BLaER1 treated with 17β-estradiol and CSF1 and Interleukin-3, amounts not matched to agents 10 nM and 100 nM (cell line): ENCODE measurements at regions not wholly inside any gene's neighbourhood (a gene's known extent, or its start where the extent isn't known, plus 50 kb on each side); places are given as distances from the start of the nearest gene placed in this dataset.

Experiments used
- H3K27ac ChIP-seq, 11 experiments: shearing (Covaris generic); formaldehyde crosslinking; 2 replicates each; pipeline ENCODE4 v1.8.1; 2022
- H3K27me3 ChIP-seq, 11 experiments: shearing (Covaris generic); formaldehyde crosslinking; 2 replicates each; pipeline ENCODE4 v1.8.1; 2022
- H3K36me3 ChIP-seq, 11 experiments: shearing (Covaris generic); formaldehyde crosslinking; 2 replicates each; pipeline ENCODE4 v1.8.1; 2022
- H3K4me1 ChIP-seq, 10 experiments: shearing (Covaris generic); formaldehyde crosslinking; 2 replicates each; pipeline ENCODE4 v1.8.1; 2022
- H3K4me2 ChIP-seq, 11 experiments: shearing (Covaris generic); formaldehyde crosslinking; 2 replicates each; pipeline ENCODE4 v1.8.1; 2022
- H3K4me3 ChIP-seq, 10 experiments: shearing (Covaris generic); formaldehyde crosslinking; 2 replicates each; pipeline ENCODE4 v1.8.1; 2022
- H3K9ac ChIP-seq, 11 experiments: shearing (Covaris generic); formaldehyde crosslinking; 2 replicates each; pipeline ENCODE4 v1.8.1; 2022
- H3K9me3 ChIP-seq, 11 experiments: shearing (Covaris generic); formaldehyde crosslinking; replicated peaks in 1 of 11; 2 replicates each; pipeline ENCODE4 v1.8.1; 2022
- H4K20me1 ChIP-seq, 11 experiments: shearing (Covaris generic); formaldehyde crosslinking; 2 replicates each; pipeline ENCODE4 v1.8.1; 2022
- Cebpa-rat ChIP-seq, 11 experiments: shearing (Covaris generic); IDR thresholded peaks; 2 replicates each; pipeline ENCODE4 v1.8.1; 2022

DNA sequence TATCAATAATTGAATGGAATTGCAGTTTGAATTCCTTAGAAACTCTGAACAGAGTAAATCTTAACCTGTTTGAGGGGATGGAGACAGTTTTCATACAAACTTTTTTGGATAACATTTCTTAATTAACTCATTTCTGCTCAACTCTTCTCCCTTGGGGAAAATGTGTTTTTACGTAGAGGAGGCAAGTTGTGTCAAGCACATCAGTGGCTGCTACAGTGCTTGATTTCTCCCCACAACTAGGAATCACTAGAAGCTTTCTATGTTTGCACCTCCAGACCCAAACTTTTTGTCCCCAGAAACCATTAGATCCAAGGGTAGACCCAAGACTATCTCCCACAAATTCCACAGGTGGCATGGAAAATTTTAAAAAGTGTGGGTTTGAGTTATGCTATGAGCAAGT lies 658.9 kb upstream of the FSHR start:
- no peak for TF ChIP-seq Cebpa-rat (IDR thresholded peaks at IDR 0.05)
- no peak overlapping the region for H3K9ac ChIP-seq
- no peaks in the 10 kb centered on the region for H3K9me3 ChIP-seq
- peaks cover 0 to 9% (median 0%) of the 10 kb centered on the region in 10 experiments; a peak in 4 of 20 replicates for H3K4me1 ChIP-seq
- no peak overlapping the region for H3K27ac ChIP-seq
- H3K36me3 ChIP-seq, result no peaks in the 10 kb centered on the region
- no peaks in the 10 kb centered on the region for H3K27me3 ChIP-seq
- no peak overlapping the region for H3K4me3 ChIP-seq
- no peaks in the 10 kb centered on the region for H4K20me1 ChIP-seq
- no peak overlapping the region; a peak in 1 of 22 replicates for H3K4me2 ChIP-seq

DNA sequence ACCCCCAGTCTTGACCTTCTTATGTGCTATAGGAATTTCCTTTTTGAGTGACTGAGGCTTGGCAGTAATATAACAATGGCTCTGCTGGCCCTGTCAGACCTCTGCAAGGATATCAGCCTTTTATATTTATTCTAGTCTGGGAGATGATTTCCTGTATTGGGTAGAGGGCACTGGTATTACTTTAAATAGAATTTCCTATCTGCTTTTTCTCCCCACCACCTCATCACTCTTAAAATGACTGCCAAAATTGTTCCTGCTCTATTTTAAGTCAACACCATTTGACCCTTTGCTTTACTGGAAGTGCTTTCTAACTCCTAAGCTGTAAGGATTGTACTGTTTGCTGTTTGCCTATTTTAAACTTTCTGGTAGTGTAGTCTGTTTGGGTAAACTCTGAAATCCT lies 658.4 kb upstream of the FSHR start:
- H3K4me1 ChIP-seq, result peaks cover 0 to 9% (median 0%) of the 10 kb centered on the region in 10 experiments; a peak in 4 of 20 replicates
- no peak for TF ChIP-seq Cebpa-rat (IDR thresholded peaks at IDR 0.05)
- H3K4me3 ChIP-seq, result no peak overlapping the region

DNA sequence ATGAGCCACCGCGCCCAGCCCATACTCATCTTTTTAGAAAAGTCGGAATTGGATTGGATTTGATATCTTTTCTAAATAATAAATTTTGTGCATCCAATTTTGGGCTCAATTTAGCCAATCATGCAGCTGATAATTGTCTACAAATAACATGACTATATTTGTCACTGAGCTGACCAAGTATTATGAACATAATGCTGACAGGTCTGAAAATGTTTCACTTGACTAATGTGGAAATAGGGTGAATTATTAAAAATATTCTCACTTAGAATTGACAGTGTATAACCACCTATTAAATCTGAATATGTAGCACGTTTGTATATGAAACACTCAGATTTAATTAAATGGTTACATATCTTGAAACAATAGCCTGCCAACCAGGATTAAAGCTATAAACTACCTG lies 657.2 kb upstream of the FSHR start:
- Histone ChIP-seq H3K9ac (no peak overlapping the region), H3K9me3 (no peaks in the 10 kb centered on the region), H3K4me3 (no peak overlapping the region), H3K36me3 (no peaks in the 10 kb centered on the region), H3K27ac (no peak overlapping the region), H3K4me2 (no peak overlapping the region), H3K27me3 (no peaks in the 10 kb centered on the region), H4K20me1 (no peaks in the 10 kb centered on the region), H3K4me1 (peaks cover 0 to 9% (median 0%) of the 10 kb centered on the region in 10 experiments; a peak in 4 of 20 replicates)
- no peak for TF ChIP-seq Cebpa-rat (IDR thresholded peaks at IDR 0.05)

More for the DNA sequence above, 658.4 kb upstream of the FSHR start:
- Histone ChIP-seq H3K9ac (no peak overlapping the region), H3K27me3 (no peaks in the 10 kb centered on the region), H3K4me2 (no peak overlapping the region; a peak in 1 of 22 replicates), H4K20me1 (no peaks in the 10 kb centered on the region), H3K9me3 (no peaks in the 10 kb centered on the region), H3K36me3 (no peaks in the 10 kb centered on the region), H3K27ac (no peak overlapping the region)

DNA sequence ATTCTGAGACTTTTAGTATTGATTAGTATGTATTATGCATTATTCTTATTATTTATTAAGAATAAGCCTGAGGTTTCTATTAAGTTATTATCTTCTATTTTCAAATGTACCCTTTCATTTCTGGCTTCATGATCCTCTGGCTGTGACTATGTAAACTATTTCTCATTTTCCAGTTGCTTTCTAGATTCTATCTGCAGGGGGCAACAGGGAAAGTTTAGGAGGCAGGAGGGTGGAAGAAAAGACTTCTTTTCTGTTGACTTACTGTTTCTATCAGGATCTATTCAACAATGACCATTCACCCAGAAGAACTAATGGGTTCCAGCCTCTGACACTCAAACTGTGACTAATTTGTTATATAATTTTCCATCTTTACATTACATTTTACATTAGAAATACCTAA lies 653.4 kb upstream of the FSHR start:
- TF ChIP-seq Cebpa-rat (IDR thresholded peaks at IDR 0.05), result no peak
- Histone ChIP-seq H3K4me2 (no peak overlapping the region), H3K36me3 (no peaks in the 10 kb centered on the region), H3K9me3 (peaks cover 2 to 7% (median 7%) of the 10 kb centered on the region in 11 experiments; a peak in 19 of 22 replicates), H3K9ac (no peak overlapping the region), H3K4me1 (peaks cover 0 to 7% (median 0%) of the 10 kb centered on the region in 10 experiments; a peak in 5 of 20 replicates), H3K4me3 (no peak overlapping the region), H3K27me3 (no peaks in the 10 kb centered on the region), H3K27ac (no peak overlapping the region), H4K20me1 (no peaks in the 10 kb centered on the region)

DNA sequence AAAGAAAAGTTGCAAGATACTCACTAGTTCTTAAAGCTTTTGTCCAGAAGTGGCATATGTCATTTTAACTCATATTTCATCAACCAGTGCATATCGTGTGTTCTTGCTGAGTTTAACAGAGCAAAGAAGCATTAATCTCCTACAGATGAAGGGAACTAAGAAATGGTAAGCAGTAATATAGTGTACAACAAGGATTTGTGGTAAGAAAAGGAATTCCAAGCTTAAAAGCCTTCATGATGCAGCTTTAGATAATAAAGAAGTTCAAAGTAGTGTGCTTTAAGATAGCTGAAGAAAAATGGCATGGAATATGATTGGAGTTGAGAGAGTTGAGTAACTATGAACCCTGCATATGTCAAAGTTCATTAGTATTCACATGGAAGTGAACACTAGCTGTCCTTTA lies 649.8 kb upstream of the FSHR start:
- peaks cover 0 to 5% (median 0%) of the 10 kb centered on the region in 10 experiments; a peak in 2 of 20 replicates for H3K4me1 ChIP-seq
- H3K27ac ChIP-seq, result no peak overlapping the region
- H3K9ac ChIP-seq, result no peak overlapping the region
- no peaks in the 10 kb centered on the region for H3K36me3 ChIP-seq
- H3K4me3 ChIP-seq, result no peak overlapping the region
- no peak for TF ChIP-seq Cebpa-rat (IDR thresholded peaks at IDR 0.05)
- H4K20me1 ChIP-seq, result no peaks in the 10 kb centered on the region
- no peak overlapping the region for H3K4me2 ChIP-seq
- peaks cover 9 to 26% (median 14%) of the 10 kb centered on the region in 11 experiments; a peak in 21 of 22 replicates for H3K9me3 ChIP-seq
- no peaks in the 10 kb centered on the region for H3K27me3 ChIP-seq

DNA sequence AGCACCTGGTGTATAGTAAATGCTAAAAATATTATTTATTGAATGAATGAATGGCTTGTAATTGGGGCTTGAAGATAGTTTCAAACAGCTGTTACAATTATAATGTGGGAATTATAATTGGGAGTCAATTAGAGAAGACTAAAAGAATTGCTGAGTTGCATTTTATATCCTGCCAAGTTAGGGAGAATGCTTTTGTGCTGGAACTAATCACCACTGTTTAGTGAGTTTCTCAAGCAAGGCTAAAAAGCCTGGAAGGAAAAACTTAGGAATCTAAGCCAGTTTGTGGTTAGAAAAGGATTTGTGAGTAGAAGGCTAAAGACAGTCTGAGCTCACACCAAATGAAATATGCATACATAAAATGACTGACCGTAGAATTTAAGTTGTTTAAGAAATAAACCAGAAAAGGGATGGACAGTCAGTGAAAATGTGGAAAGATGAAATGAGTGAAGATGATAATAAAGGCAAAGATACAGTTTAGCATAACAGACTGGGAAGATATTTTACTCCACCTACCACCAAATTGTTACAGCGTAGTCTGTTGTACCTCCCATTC lies 647.7 kb upstream of the FSHR start:
- Histone ChIP-seq H4K20me1 (no peaks in the 10 kb centered on the region), H3K9me3 (peaks cover 9 to 26% (median 14%) of the 10 kb centered on the region in 11 experiments; a peak in 21 of 22 replicates), H3K9ac (no peak overlapping the region), H3K36me3 (no peaks in the 10 kb centered on the region), H3K4me2 (no peak overlapping the region), H3K27ac (no peak overlapping the region), H3K4me3 (no peak overlapping the region), H3K27me3 (no peaks in the 10 kb centered on the region), H3K4me1 (peaks cover 0 to 5% (median 0%) of the 10 kb centered on the region in 10 experiments; a peak in 2 of 20 replicates)
- TF ChIP-seq Cebpa-rat (IDR thresholded peaks at IDR 0.05), result no peak

DNA sequence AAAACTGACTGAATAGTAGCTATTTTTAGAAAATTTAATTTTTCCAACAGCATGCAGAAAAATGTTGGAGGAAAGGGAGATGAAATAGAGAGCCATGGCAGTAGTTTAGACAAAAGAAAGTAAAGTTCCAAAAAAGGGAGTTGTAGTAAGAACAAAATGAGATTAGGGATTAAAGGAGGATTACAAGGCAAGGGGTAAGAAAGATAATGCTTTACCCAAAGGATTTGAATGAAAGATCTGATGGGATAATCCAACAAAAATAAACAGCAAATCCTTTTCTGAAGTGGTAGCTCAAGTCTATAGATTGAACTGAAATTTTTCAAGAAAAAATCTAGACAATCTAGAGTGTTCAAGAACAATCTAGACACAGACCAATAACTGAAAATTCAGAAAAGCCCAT lies 644.3 kb upstream of the FSHR start:
- no peak for TF ChIP-seq Cebpa-rat (IDR thresholded peaks at IDR 0.05)
- H3K4me2 ChIP-seq, result no peak overlapping the region
- peaks cover 9 to 26% (median 14%) of the 10 kb centered on the region in 11 experiments; a peak in 21 of 22 replicates for H3K9me3 ChIP-seq
- no peak overlapping the region for H3K27ac ChIP-seq
- H3K4me3 ChIP-seq, result no peak overlapping the region
- peaks cover 0 to 4% (median 0%) of the 10 kb centered on the region in 10 experiments; a peak in 2 of 20 replicates for H3K4me1 ChIP-seq
- no peaks in the 10 kb centered on the region for H3K36me3 ChIP-seq
- H4K20me1 ChIP-seq, result no peaks in the 10 kb centered on the region
- no peaks in the 10 kb centered on the region for H3K27me3 ChIP-seq
- no peak overlapping the region for H3K9ac ChIP-seq

DNA sequence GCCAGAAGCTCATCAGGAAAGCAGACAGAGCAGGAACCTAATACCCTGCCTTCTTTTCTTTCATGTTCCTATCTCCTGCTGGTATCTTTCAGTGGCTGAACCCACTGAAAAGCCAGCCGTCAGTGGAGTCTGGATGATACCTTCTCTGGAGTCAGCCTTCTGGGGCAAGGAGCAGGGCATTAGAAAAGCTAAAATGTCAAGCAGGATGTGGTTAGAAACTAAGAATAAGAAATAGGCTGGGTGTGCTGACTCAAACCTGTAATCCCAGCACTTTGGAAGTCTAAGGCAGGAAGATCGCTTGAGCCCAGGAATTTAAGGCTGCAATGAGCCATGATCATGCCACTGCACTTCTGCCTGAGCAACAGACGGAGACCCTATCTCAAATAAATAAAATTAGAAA lies 642.0 kb upstream of the FSHR start:
- no peaks in the 10 kb centered on the region for H3K27me3 ChIP-seq
- H3K9me3 ChIP-seq, result peaks cover 0 to 5% (median 0%) of the 10 kb centered on the region in 11 experiments; a peak in 1 of 22 replicates

DNA sequence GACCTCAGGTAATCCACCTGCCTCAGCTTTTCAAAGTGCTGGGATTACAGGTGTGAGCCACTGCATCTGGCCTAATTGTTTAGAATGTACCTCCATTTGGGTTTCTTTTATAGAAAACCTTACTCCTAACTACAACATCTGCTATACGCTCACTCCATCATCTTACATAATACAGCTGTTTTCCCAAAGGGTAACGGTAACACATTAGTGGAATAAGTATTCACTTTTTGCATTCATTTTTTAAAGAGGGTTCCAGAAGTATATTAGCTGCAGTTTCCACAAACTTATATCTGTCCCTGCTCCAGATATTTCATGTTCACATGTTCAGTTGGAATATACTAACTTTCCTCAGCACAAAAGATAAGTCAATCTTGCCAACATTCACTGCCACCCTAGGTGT lies 640.1 kb upstream of the FSHR start:
- Histone ChIP-seq H4K20me1 (no peaks in the 10 kb centered on the region), H3K4me3 (no peak overlapping the region), H3K9ac (no peak overlapping the region), H3K4me2 (no peak overlapping the region), H3K9me3 (no peaks in the 10 kb centered on the region), H3K4me1 (peaks cover 0 to 4% (median 0%) of the 10 kb centered on the region in 10 experiments; a peak in 2 of 20 replicates), H3K36me3 (no peaks in the 10 kb centered on the region), H3K27ac (no peak overlapping the region), H3K27me3 (no peaks in the 10 kb centered on the region)
- no peak for TF ChIP-seq Cebpa-rat (IDR thresholded peaks at IDR 0.05)

More for the DNA sequence above, 642.0 kb upstream of the FSHR start:
- H3K36me3 ChIP-seq, result no peaks in the 10 kb centered on the region
- peaks cover 0 to 4% (median 0%) of the 10 kb centered on the region in 10 experiments; a peak in 2 of 20 replicates for H3K4me1 ChIP-seq
- H3K4me3 ChIP-seq, result no peak overlapping the region
- H3K27ac ChIP-seq, result no peak overlapping the region
- no peak overlapping the region for H3K4me2 ChIP-seq
- H3K9ac ChIP-seq, result no peak overlapping the region
- H4K20me1 ChIP-seq, result no peaks in the 10 kb centered on the region
- TF ChIP-seq Cebpa-rat (IDR thresholded peaks at IDR 0.05), result no peak

DNA sequence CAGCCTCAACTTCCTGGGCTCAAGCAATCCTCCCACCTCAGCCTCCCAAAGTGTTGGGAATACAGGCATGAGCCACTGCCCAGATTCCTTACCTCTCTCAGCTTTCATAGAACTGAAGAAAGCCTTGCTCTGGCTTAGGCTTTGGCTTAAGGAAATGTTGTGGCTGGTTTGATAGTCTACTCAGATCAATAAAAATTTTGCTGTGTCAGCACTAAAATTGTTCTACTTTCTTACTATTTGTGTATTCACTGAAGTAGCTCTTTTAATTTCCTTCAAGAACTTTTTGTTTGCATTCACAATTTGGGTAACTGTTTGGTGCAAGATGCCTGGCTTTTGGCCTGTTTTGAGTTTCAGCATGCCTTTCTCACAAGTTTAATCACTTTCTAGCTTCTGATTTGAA lies 634.0 kb upstream of the FSHR start:
- no peaks in the 10 kb centered on the region for H3K36me3 ChIP-seq
- H3K4me1 ChIP-seq, result no peaks in the 10 kb centered on the region
- H3K27ac ChIP-seq, result no peak overlapping the region
- no peaks in the 10 kb centered on the region for H3K27me3 ChIP-seq
- H3K4me3 ChIP-seq, result no peak overlapping the region
- H4K20me1 ChIP-seq, result no peaks in the 10 kb centered on the region
- no peak overlapping the region for H3K9ac ChIP-seq
- H3K4me2 ChIP-seq, result no peak overlapping the region
- H3K9me3 ChIP-seq, result no peaks in the 10 kb centered on the region
- TF ChIP-seq Cebpa-rat (IDR thresholded peaks at IDR 0.05), result no peak
